ENCODE measurements at regions not wholly inside any gene's neighbourhood (a gene's known extent, or its start where the extent isn't known, plus 50 kb on each side); places are given as distances from the start of the nearest gene placed in this dataset.

DNA sequence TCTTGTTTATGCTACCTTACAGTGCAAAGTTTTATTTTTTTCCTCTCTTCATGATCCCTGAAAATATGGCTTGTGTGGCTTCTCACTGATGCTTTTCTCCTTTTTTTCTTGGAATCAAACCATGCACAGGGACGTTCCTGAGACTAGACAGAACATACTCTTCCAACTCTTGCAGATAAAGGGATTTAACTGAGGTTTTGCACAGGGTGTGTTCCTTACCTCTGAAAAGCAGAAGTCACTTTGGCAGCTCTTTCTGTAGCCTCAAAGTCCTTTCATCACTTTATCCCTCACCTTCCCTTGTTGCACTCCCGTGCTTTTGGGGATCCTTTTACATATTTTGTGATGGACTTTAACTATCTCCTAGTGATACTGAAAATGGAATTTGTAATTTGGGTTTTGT lies 300.1 kb downstream of the SPRY1 start:
- no peaks in the 10 kb centered on the region for H3K79me2 ChIP-seq (ENCODE audit: insufficient read depth, low read length)
- no peak overlapping the region for H3K4me2 ChIP-seq (ENCODE audit: low read length)
- peaks cover 3% of the 10 kb centered on the region; the same call in 1 of the 2 replicates for H3K9me3 ChIP-seq (ENCODE audit: low read length)
- no peak overlapping the region for H3K4me3 ChIP-seq (ENCODE audit: low read depth, low read length, poor library complexity, severe bottlenecking)
- H3K36me3 ChIP-seq (ENCODE audit: insufficient read depth, low read length) = no peaks in the 10 kb centered on the region
- no peak overlapping the region for H2AFZ ChIP-seq (ENCODE audit: low read length)
- H3K27ac ChIP-seq (ENCODE audit: low read depth, low read length, poor library complexity, severe bottlenecking) = no peak overlapping the region
- no peaks in the 10 kb centered on the region for H3K4me1 ChIP-seq (ENCODE audit: insufficient read depth, low read length, severe bottlenecking)
- H3F3A ChIP-seq (ENCODE audit: insufficient read depth, low read length) = no peaks in the 10 kb centered on the region
- H4K20me1 ChIP-seq (ENCODE audit: insufficient read depth, low read length) = no peaks in the 10 kb centered on the region
- no peaks in the 10 kb centered on the region for H3K27me3 ChIP-seq (ENCODE audit: insufficient read depth, low read length)
- no peak overlapping the region for H3K9ac ChIP-seq (ENCODE audit: low read length)
- no peaks in the 10 kb centered on the region for H3K9me2 ChIP-seq (ENCODE audit: low read depth, low read length)
- TF ChIP-seq, protein P1, sequence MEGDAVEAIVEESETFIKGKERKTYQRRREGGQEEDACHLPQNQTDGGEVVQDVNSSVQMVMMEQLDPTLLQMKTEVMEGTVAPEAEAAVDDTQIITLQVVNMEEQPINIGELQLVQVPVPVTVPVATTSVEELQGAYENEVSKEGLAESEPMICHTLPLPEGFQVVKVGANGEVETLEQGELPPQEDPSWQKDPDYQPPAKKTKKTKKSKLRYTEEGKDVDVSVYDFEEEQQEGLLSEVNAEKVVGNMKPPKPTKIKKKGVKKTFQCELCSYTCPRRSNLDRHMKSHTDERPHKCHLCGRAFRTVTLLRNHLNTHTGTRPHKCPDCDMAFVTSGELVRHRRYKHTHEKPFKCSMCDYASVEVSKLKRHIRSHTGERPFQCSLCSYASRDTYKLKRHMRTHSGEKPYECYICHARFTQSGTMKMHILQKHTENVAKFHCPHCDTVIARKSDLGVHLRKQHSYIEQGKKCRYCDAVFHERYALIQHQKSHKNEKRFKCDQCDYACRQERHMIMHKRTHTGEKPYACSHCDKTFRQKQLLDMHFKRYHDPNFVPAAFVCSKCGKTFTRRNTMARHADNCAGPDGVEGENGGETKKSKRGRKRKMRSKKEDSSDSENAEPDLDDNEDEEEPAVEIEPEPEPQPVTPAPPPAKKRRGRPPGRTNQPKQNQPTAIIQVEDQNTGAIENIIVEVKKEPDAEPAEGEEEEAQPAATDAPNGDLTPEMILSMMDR (IDR thresholded peaks at IDR 0.05; ENCODE audit: low read length) = no peak
- no peak for TF ChIP-seq EZH2 (IDR thresholded peaks at IDR 0.05; ENCODE audit: borderline replicate concordance, low read length)

DNA sequence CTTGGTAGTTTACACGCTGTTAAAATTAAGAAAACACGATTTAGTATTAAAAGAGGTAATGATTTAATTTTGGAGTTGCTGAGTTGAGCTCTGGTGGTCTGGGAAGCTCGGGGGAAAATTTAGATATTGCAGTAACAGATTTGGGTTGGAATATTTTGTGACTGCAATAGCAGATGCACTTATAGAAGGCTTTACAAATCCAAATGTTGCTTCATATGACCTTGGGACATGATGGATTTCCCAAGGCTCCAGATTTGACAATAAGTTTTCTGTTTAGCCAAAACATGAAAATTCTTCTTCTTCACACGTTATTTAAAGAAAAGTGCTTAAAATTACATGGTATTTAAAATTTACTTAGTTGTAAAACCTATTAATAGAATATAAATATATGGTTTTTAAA lies 302.0 kb downstream of the SPRY1 start:
- Histone ChIP-seq H2AFZ (ENCODE audit: low read length) (no peak overlapping the region), H3K4me1 (ENCODE audit: insufficient read depth, low read length, severe bottlenecking) (no peaks in the 10 kb centered on the region), H4K20me1 (ENCODE audit: insufficient read depth, low read length) (no peaks in the 10 kb centered on the region), H3F3A (ENCODE audit: insufficient read depth, low read length) (no peaks in the 10 kb centered on the region), H3K27ac (ENCODE audit: low read depth, low read length, poor library complexity, severe bottlenecking) (no peak overlapping the region), H3K9ac (ENCODE audit: low read length) (no peak overlapping the region), H3K4me2 (ENCODE audit: low read length) (no peak overlapping the region), H3K9me3 (ENCODE audit: low read length) (peaks cover 3% of the 10 kb centered on the region; the same call in 1 of the 2 replicates), H3K9me2 (ENCODE audit: low read depth, low read length) (no peaks in the 10 kb centered on the region), H3K27me3 (ENCODE audit: insufficient read depth, low read length) (no peaks in the 10 kb centered on the region), H3K36me3 (ENCODE audit: insufficient read depth, low read length) (no peaks in the 10 kb centered on the region), H3K79me2 (ENCODE audit: insufficient read depth, low read length) (no peaks in the 10 kb centered on the region), H3K4me3 (ENCODE audit: low read depth, low read length, poor library complexity, severe bottlenecking) (no peak overlapping the region)
- TF ChIP-seq, protein P1 (IDR thresholded peaks at IDR 0.05; ENCODE audit: low read length) = no peak
- no peak for TF ChIP-seq EZH2 (IDR thresholded peaks at IDR 0.05; ENCODE audit: borderline replicate concordance, low read length)

DNA sequence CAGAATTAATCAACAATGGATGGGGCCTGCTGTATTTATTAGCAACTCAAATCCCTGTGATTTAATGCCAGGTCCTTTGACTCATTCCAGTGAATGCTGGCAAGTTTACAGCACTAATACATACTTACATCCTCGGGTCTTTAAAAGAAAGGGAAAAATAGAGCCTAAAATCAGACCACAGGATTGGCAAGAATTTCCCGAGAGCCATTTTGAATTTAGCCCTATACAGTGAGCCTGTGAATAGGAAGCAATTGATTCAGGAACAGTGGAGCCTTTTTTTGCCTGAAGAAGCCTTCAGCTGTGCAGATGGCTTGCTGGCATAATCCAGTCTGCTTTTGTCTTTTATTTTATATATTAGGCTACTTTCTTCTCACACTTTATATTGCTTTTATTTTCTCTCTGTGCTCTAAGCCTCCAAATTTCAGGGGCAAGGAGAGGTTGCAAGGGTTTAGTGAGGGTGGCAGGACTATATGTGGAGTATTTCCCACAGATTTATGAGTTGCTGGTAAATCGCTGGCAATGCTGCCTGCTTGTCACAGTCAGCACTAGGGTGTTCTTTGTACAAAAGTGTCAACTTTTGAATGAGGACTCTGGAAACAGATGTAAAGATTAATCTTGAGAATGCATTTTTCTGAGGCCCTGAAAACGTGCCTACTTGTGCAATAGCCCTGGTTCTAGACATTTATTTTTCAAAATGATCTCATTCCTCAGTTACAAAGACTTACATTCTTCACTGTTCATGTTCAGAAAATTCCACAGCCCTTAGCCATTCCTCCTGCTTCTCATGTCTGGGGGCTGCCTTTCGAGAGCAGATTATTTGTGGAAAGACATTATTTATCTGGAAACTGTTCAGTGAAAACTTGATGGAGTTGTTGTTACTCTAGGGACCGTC lies 303.5 kb downstream of the SPRY1 start:
- TF ChIP-seq, protein P1 (IDR thresholded peaks at IDR 0.05; ENCODE audit: low read length) = no peak
- TF ChIP-seq EZH2 (IDR thresholded peaks at IDR 0.05; ENCODE audit: borderline replicate concordance, low read length) = no peak
- Histone ChIP-seq H3K9me2 (ENCODE audit: low read depth, low read length) (no peaks in the 10 kb centered on the region), H3K36me3 (ENCODE audit: insufficient read depth, low read length) (no peaks in the 10 kb centered on the region), H3K4me1 (ENCODE audit: insufficient read depth, low read length, severe bottlenecking) (no peaks in the 10 kb centered on the region), H3K79me2 (ENCODE audit: insufficient read depth, low read length) (no peaks in the 10 kb centered on the region), H4K20me1 (ENCODE audit: insufficient read depth, low read length) (no peaks in the 10 kb centered on the region), H3K4me2 (ENCODE audit: low read length) (no peak overlapping the region), H3K4me3 (ENCODE audit: low read depth, low read length, poor library complexity, severe bottlenecking) (no peak overlapping the region), H2AFZ (ENCODE audit: low read length) (no peak overlapping the region), H3K9me3 (ENCODE audit: low read length) (peaks cover 3% of the 10 kb centered on the region; the same call in 1 of the 2 replicates), H3K27ac (ENCODE audit: low read depth, low read length, poor library complexity, severe bottlenecking) (no peak overlapping the region), H3K9ac (ENCODE audit: low read length) (no peak overlapping the region), H3K27me3 (ENCODE audit: insufficient read depth, low read length) (no peaks in the 10 kb centered on the region), H3F3A (ENCODE audit: insufficient read depth, low read length) (no peaks in the 10 kb centered on the region)
